ENCODE measurements at regions not wholly inside any gene's neighbourhood (a gene's known extent, or its start where the extent isn't known, plus 50 kb on each side); places are given as distances from the start of the nearest gene placed in this dataset.

DNA sequence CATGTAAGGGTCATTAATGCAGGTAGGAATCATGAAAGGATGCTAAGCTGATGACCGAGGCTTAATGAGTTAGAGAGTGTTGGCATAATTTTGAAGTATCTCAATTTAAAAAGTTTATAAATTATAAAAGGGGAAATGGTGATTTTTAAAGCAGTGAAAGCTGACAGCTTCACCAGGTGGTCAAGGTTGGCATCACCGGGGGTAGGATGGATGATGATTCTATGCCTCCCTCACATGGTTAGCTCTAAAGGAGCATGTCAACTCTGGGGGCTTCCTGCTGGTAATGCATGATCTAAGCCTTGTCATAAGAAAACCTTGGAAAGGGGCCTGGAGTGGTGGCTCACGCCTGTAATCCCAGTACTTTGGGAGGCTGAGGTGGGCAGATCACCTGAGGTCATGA is 89.2 kb upstream of the MARCKS start:
- TF ChIP-seq POLR2A (IDR thresholded peaks at IDR 0.05; ENCODE audit: low read length) (no peak), CTCF (IDR thresholded peaks at IDR 0.05) (no peak), KDM5A (IDR thresholded peaks at IDR 0.05) (no peak), SMC3 (IDR thresholded peaks at IDR 0.05) (no peak), CEBPB (IDR thresholded peaks at IDR 0.05) (no peak), CHD2 (IDR thresholded peaks at IDR 0.05; ENCODE audit: low read length, partially characterized antibody) (no peak), POLR2AphosphoS2 (conservative IDR thresholded peaks at IDR 0.05; ENCODE audit: low read length) (no peak), RAD21 (conservative IDR thresholded peaks at IDR 0.05 in 1 of 2, IDR thresholded peaks at IDR 0.05 in 1 of 2) (no peak), PBX3 (IDR thresholded peaks at IDR 0.05) (no peak)

Data from A549 (cell line).